SK-N-SH (cell line): ENCODE measurements at regions not wholly inside any gene's neighbourhood (a gene's known extent, or its start where the extent isn't known, plus 50 kb on each side); places are given as distances from the start of the nearest gene placed in this dataset.

Source experiments
- CTCF ChIA-PET: fragments of 300-600, 350-600 bp; formaldehyde crosslinking; extraction: SDS; loops from one replicate; lab custom pipeline; 2021; lab: Yijun Ruan, JAX
- POLR2A ChIA-PET: fragments of 350-600 bp; sonication (Branson Sonifier 250); formaldehyde crosslinking; extraction: SDS; loops from one replicate; lab custom pipeline; 2020; ENCODE audit warnings: antibody characterized with exemption, inconsistent platforms; lab: Yijun Ruan, JAX
- DNase-seq: peaks from one replicate; pipeline ENCODE4 v3.0.0; 2012
- H2AFZ ChIP-seq: fragments of 200-600 bp; sonication (generic); 2 replicates; pipeline ENCODE4 v1.8.1; 2016; ENCODE audit warnings: antibody characterized with exemption, mild to moderate bottlenecking, low read depth
- H3F3A ChIP-seq: fragments of 200-600 bp; sonication (generic); replicated peaks from 2 replicates; pipeline ENCODE3; 2016; ENCODE audit warnings: antibody characterized with exemption, mild to moderate bottlenecking; ENCODE audit not compliant: insufficient read depth
- H3K27ac ChIP-seq, 2 experiments: fragments of 200-500 bp in 1 of 2; fragments of 200-600 bp in 1 of 2; sonication (Bioruptor generic) in 1 of 2; sonication (generic), shearing (Covaris generic) in 1 of 2; 2 replicates each; pipeline versions ENCODE4 v1.5.1 to v1.6.1; 2014 to 2016; ENCODE audit warnings: low read depth in 2 of 2, inconsistent platforms in 1 of 2, low read length in 1 of 2, mild to moderate bottlenecking in 1 of 2, mixed read lengths in 1 of 2
- H3K27me3 ChIP-seq: fragments of 200-600 bp; sonication (generic), shearing (Covaris generic); 2 replicates; pipeline ENCODE4 v1.6.1; 2016; ENCODE audit warnings: mixed run types; ENCODE audit not compliant: insufficient read depth
- H3K36me3 ChIP-seq, 2 experiments: fragments of 200-500 bp in 1 of 2; fragments of 200-600 bp in 1 of 2; sonication (Bioruptor generic) in 1 of 2; sonication (generic) in 1 of 2; replicated peaks in 1 of 2; 2 replicates each; pipeline versions ENCODE3 to v1.5.1; 2014 to 2016; ENCODE audit warnings: low read length in 1 of 2, mild to moderate bottlenecking in 1 of 2; ENCODE audit not compliant: insufficient read depth in 2 of 2, control insufficient read depth in 1 of 2
- H3K4me1 ChIP-seq, 2 experiments: fragments of 200-500 bp in 1 of 2; fragments of 200-600 bp in 1 of 2; sonication (Bioruptor generic) in 1 of 2; sonication (generic), shearing (Covaris generic) in 1 of 2; 2 replicates each; pipeline versions ENCODE4 v1.5.1 to v1.6.1; 2014 to 2016; ENCODE audit warnings: low read depth in 1 of 2, low read length in 1 of 2, mixed run types in 1 of 2; ENCODE audit not compliant: insufficient read depth in 2 of 2, control insufficient read depth in 1 of 2
- H3K4me2 ChIP-seq: fragments of 200-600 bp; sonication (generic), shearing (Covaris generic); 2 replicates; pipeline ENCODE4 v1.6.1; 2017; ENCODE audit warnings: mixed run types
- H3K4me3 ChIP-seq, 2 experiments: fragments of 200-500 bp in 1 of 2; fragments of 200-600 bp in 1 of 2; sonication (Bioruptor generic) in 1 of 2; sonication (generic), shearing (Covaris generic) in 1 of 2; 2 replicates each; pipeline versions ENCODE4 v1.5.1 to v1.8.1; 2014 to 2016; ENCODE audit warnings: low read depth in 2 of 2, inconsistent platforms in 1 of 2, low read length in 1 of 2, mild to moderate bottlenecking in 1 of 2, mixed read lengths in 1 of 2, moderate library complexity in 1 of 2
- H3K79me2 ChIP-seq: fragments of 200-600 bp; sonication (generic); 2 replicates; pipeline ENCODE4 v1.8.1; 2017; ENCODE audit warnings: mild to moderate bottlenecking; ENCODE audit not compliant: insufficient read depth
- H3K9ac ChIP-seq: fragments of 200-600 bp; sonication (generic); 2 replicates; pipeline ENCODE4 v1.6.1; 2017; ENCODE audit warnings: mixed run types
- H3K9me2 ChIP-seq: fragments of 200-600 bp; sonication (generic); 2 replicates; pipeline ENCODE4 v1.6.1; 2017; ENCODE audit warnings: mixed run types
- H3K9me3 ChIP-seq: fragments of 200-600 bp; sonication (generic); 2 replicates; pipeline ENCODE4 v1.6.1; 2017; ENCODE audit warnings: mixed run types, mild to moderate bottlenecking, moderate library complexity
- H4K20me1 ChIP-seq: fragments of 200-600 bp; sonication (generic); 2 replicates; pipeline ENCODE4 v1.6.1; 2017; ENCODE audit warnings: mild to moderate bottlenecking, mixed run types; ENCODE audit not compliant: insufficient read depth
- EP300 ChIP-seq, 2 experiments: IDR thresholded peaks; 2 replicates each; pipeline versions ENCODE4 v1.4.0 to v1.6.1; 2012; ENCODE audit warnings: borderline replicate concordance in 1 of 2, low read depth in 1 of 2, low read length in 1 of 2
- EZH2phosphoT487 ChIP-seq: fragments of 200-600 bp; sonication (generic); IDR thresholded peaks from 2 replicates; pipeline ENCODE4 v1.6.1; 2017; ENCODE audit warnings: low read depth, mixed run types, mild to moderate bottlenecking, antibody characterized with exemption, moderate library complexity, borderline replicate concordance
- FOXM1 ChIP-seq: IDR thresholded peaks from 2 replicates; pipeline ENCODE4 v1.4.0; 2012; ENCODE audit warnings: low read depth, mild to moderate bottlenecking
- GATA2 ChIP-seq: sonication (generic); formaldehyde crosslinking; IDR thresholded peaks from 2 replicates; pipeline ENCODE4 v1.5.0; 2020; ENCODE audit warnings: mild to moderate bottlenecking, missing genetic modification reagents
- JUND ChIP-seq: IDR thresholded peaks from 2 replicates; pipeline ENCODE4 v1.4.0; 2012
- MEF2A ChIP-seq: IDR thresholded peaks from 2 replicates; pipeline ENCODE4 v1.4.0; 2012; ENCODE audit warnings: low read depth, borderline replicate concordance
- MXI1 ChIP-seq: IDR thresholded peaks from 2 replicates; pipeline ENCODE4 v1.6.1; 2012; ENCODE audit warnings: mild to moderate bottlenecking, low read depth, low read length, improper control_type of control experiment
- RCOR1 ChIP-seq: fragments of 150-350 bp; IDR thresholded peaks from 2 replicates; pipeline ENCODE4 v1.6.1; 2017; ENCODE audit warnings: antibody characterized with exemption, low read length
- SIN3A ChIP-seq: IDR thresholded peaks from 2 replicates; pipeline ENCODE4 v1.6.1; 2012; ENCODE audit warnings: low read depth, mild to moderate bottlenecking, low read length, moderate library complexity, borderline replicate concordance
- TEAD4 ChIP-seq: IDR thresholded peaks from 2 replicates; pipeline ENCODE4 v1.4.0; 2012; ENCODE audit warnings: mild to moderate bottlenecking, borderline replicate concordance; ENCODE audit not compliant: insufficient read depth
- WGBS: methylation state at CpG from one replicate; pipeline ENCODE4 v1.1.6; 2017; ENCODE audit warnings: low lambda C conversion rate; 5-methylcytosine and 5-hydroxymethylcytosine counted together
- TF ChIP-seq, protein P1 (sequence below): fragments of 150-350 bp; IDR thresholded peaks from 2 replicates; pipeline ENCODE4 v1.6.1; 2016; ENCODE audit warnings: mild to moderate bottlenecking, low read depth, low read length
- TF ChIP-seq, protein P2 (sequence below): IDR thresholded peaks from 2 replicates; pipeline ENCODE4 v1.4.0; 2012; ENCODE audit warnings: low read depth, borderline replicate concordance
- TF ChIP-seq, protein P3 (sequence below): fragments of 200-600 bp; sonication (generic); IDR thresholded peaks from 2 replicates; pipeline ENCODE4 v1.6.1; 2017; ENCODE audit warnings: antibody characterized with exemption, mild to moderate bottlenecking, moderate library complexity
- TF ChIP-seq, protein P4 (sequence below): IDR thresholded peaks from 2 replicates; pipeline ENCODE4 v1.4.0; 2012; ENCODE audit warnings: low read depth
- TF ChIP-seq, protein P5 (sequence below): IDR thresholded peaks from 2 replicates; pipeline ENCODE4 v1.4.0; 2012; ENCODE audit warnings: low read depth, borderline replicate concordance

DNA sequence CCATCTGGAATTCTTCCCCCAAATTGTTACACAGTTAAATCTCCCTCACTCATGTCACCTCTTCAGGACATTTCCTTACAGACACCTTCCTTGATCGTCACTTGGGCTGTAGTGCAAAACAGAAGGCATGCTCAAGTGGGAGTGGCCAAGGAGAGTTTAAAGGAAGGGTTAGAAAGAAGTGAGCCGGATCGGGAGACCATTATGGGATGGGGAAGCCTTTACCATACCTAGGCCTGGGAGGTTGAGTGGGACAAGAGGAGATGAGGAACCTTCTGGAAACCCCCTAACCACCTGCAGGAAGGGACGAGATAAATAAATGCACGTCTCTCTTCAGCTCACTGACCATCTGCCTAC, 102.7 kb downstream of the UCHL1 start:
- Histone ChIP-seq H2AFZ (no peak overlapping the region; the same call in 1 of the 2 replicates), H3F3A (peaks cover 3% of the 10 kb centered on the region), H3K27me3 (peaks cover 23% of the 10 kb centered on the region; the same call in 1 of the 2 replicates), H3K27ac (peak overlapping the region; percentile 42 to 97; a peak in 3 of 4 replicates), H3K36me3 (no peaks in the 10 kb centered on the region), H3K4me1 (peaks cover 0 to 39% of the 10 kb centered on the region in 2 experiments; a peak in 2 of 4 replicates), H3K4me3 (no peak overlapping the region), H3K9ac (no peak overlapping the region), H3K9me2 (no peaks in the 10 kb centered on the region), H3K4me2 (no peak overlapping the region), H4K20me1 (no peaks in the 10 kb centered on the region), H3K79me2 (no peaks in the 10 kb centered on the region), H3K9me3 (no peaks in the 10 kb centered on the region)
- CTCF ChIA-PET = interaction anchor here (0.8 to 3.2 kb wide), 17 partner anchors 11 to 302 kb away, joined by 3 to 16 read pairs (median 5); no protein-coding TSS in a partner anchor
- no peak for DNase-seq
- WGBS = 59% methylated on average over 5 of the region's 5 CpGs
- TF ChIP-seq EZH2phosphoT487 (no peak), EP300 (IDR thresholded peaks at IDR 0.05; ENCODE audit: borderline replicate concordance in 1 of 2, low read depth in 1 of 2, low read length in 1 of 2) (no peak), MXI1 (no peak), FOXM1 (no peak), GATA2 (no peak), JUND (no peak), RCOR1 (no peak), SIN3A (no peak), TEAD4 (no peak), MEF2A (no peak)
- TF ChIP-seq, protein P1, sequence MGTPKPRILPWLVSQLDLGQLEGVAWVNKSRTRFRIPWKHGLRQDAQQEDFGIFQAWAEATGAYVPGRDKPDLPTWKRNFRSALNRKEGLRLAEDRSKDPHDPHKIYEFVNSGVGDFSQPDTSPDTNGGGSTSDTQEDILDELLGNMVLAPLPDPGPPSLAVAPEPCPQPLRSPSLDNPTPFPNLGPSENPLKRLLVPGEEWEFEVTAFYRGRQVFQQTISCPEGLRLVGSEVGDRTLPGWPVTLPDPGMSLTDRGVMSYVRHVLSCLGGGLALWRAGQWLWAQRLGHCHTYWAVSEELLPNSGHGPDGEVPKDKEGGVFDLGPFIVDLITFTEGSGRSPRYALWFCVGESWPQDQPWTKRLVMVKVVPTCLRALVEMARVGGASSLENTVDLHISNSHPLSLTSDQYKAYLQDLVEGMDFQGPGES = no peak
- TF ChIP-seq, protein P2, sequence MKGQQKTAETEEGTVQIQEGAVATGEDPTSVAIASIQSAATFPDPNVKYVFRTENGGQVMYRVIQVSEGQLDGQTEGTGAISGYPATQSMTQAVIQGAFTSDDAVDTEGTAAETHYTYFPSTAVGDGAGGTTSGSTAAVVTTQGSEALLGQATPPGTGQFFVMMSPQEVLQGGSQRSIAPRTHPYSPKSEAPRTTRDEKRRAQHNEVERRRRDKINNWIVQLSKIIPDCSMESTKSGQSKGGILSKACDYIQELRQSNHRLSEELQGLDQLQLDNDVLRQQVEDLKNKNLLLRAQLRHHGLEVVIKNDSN = no peak
- TF ChIP-seq, protein P3, sequence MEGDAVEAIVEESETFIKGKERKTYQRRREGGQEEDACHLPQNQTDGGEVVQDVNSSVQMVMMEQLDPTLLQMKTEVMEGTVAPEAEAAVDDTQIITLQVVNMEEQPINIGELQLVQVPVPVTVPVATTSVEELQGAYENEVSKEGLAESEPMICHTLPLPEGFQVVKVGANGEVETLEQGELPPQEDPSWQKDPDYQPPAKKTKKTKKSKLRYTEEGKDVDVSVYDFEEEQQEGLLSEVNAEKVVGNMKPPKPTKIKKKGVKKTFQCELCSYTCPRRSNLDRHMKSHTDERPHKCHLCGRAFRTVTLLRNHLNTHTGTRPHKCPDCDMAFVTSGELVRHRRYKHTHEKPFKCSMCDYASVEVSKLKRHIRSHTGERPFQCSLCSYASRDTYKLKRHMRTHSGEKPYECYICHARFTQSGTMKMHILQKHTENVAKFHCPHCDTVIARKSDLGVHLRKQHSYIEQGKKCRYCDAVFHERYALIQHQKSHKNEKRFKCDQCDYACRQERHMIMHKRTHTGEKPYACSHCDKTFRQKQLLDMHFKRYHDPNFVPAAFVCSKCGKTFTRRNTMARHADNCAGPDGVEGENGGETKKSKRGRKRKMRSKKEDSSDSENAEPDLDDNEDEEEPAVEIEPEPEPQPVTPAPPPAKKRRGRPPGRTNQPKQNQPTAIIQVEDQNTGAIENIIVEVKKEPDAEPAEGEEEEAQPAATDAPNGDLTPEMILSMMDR = no peak
- TF ChIP-seq, protein P4, sequence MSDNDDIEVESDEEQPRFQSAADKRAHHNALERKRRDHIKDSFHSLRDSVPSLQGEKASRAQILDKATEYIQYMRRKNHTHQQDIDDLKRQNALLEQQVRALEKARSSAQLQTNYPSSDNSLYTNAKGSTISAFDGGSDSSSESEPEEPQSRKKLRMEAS = no peak
- TF ChIP-seq, protein P5, sequence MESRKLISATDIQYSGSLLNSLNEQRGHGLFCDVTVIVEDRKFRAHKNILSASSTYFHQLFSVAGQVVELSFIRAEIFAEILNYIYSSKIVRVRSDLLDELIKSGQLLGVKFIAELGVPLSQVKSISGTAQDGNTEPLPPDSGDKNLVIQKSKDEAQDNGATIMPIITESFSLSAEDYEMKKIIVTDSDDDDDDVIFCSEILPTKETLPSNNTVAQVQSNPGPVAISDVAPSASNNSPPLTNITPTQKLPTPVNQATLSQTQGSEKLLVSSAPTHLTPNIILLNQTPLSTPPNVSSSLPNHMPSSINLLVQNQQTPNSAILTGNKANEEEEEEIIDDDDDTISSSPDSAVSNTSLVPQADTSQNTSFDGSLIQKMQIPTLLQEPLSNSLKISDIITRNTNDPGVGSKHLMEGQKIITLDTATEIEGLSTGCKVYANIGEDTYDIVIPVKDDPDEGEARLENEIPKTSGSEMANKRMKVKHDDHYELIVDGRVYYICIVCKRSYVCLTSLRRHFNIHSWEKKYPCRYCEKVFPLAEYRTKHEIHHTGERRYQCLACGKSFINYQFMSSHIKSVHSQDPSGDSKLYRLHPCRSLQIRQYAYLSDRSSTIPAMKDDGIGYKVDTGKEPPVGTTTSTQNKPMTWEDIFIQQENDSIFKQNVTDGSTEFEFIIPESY = no peak
- POLR2A ChIA-PET = interaction anchor here (3.7 kb wide), 1 partner anchor 102 kb away, joined by 20 read pairs; the partner anchor contains the start of gene UCHL1
